GM23338 (cell line): ENCODE measurements at regions not wholly inside any gene's neighbourhood (a gene's known extent, or its start where the extent isn't known, plus 50 kb on each side); places are given as distances from the start of the nearest gene placed in this dataset.

Experiments used
- ATAC-seq: fragments of 200-7000 bp; cut with Tn5 transposase; 3 replicates; pipeline ENCODE4 v1.9.1; 2020
- DNase-seq: peaks from one replicate; pipeline ENCODE4 v3.0.0-alpha.2; 2015; ENCODE audit warnings: low spot score
- H2AFZ ChIP-seq: fragments of 200-600 bp; sonication (generic); 2 replicates; pipeline ENCODE4 v1.8.0; 2016; ENCODE audit warnings: antibody characterized with exemption, mild to moderate bottlenecking, moderate library complexity
- H3F3A ChIP-seq: fragments of 200-600 bp; sonication (generic); replicated peaks from 2 replicates; pipeline ENCODE4 v1.8.0; 2017; ENCODE audit warnings: antibody characterized with exemption, mixed run types, low read depth
- H3K27ac ChIP-seq: fragments of 200-600 bp; sonication (generic); 2 replicates; pipeline ENCODE4 v1.6.1; 2016; ENCODE audit warnings: low read depth
- H3K27me3 ChIP-seq: fragments of 200-600 bp; sonication (generic); 2 replicates; pipeline ENCODE4 v1.8.0; 2016; ENCODE audit warnings: mild to moderate bottlenecking, mixed run types, moderate library complexity; ENCODE audit not compliant: insufficient read depth
- H3K36me3 ChIP-seq: fragments of 200-600 bp; sonication (generic); 2 replicates; pipeline ENCODE4 v1.8.0; 2016; ENCODE audit warnings: mild to moderate bottlenecking; ENCODE audit not compliant: insufficient read depth
- H3K4me1 ChIP-seq: fragments of 200-600 bp; sonication (generic); 2 replicates; pipeline ENCODE4 v1.8.0; 2016; ENCODE audit warnings: mild to moderate bottlenecking, moderate library complexity; ENCODE audit not compliant: insufficient read depth
- H3K4me2 ChIP-seq: fragments of 200-600 bp; sonication (generic); 2 replicates; pipeline ENCODE4 v1.7.1; 2017; ENCODE audit warnings: mixed run types
- H3K4me3 ChIP-seq: fragments of 200-600 bp; sonication (generic); 2 replicates; pipeline ENCODE4 v1.6.1; 2016; ENCODE audit warnings: mixed run types
- H3K79me2 ChIP-seq: fragments of 200-600 bp; sonication (generic); replicated peaks from 2 replicates; pipeline ENCODE4 v1.8.0; 2017; ENCODE audit warnings: mild to moderate bottlenecking; ENCODE audit not compliant: insufficient read depth
- H3K9me2 ChIP-seq: fragments of 200-600 bp; sonication (generic); 2 replicates; pipeline ENCODE4 v1.8.0; 2017; ENCODE audit not compliant: insufficient read depth
- H4K20me1 ChIP-seq: fragments of 200-600 bp; sonication (generic); replicated peaks from 2 replicates; pipeline ENCODE4 v1.8.0; 2017; ENCODE audit warnings: mild to moderate bottlenecking; ENCODE audit not compliant: insufficient read depth
- H3K27ac Mint-ChIP-seq: 2 replicates; pipeline ENCODE4 v1.8.0; 2020; ENCODE audit warnings: inconsistent platforms, mild to moderate bottlenecking, moderate library complexity, mixed read lengths
- H3K27me3 Mint-ChIP-seq: 3 replicates; pipeline ENCODE4 v1.8.0; 2022; ENCODE audit warnings: low read depth, mild to moderate bottlenecking, moderate library complexity, mixed read lengths, inconsistent platforms; ENCODE audit not compliant: insufficient read depth, poor library complexity
- H3K36me3 Mint-ChIP-seq: 3 replicates; pipeline ENCODE4 v1.8.0; 2021; ENCODE audit warnings: low read depth, mild to moderate bottlenecking, inconsistent platforms, moderate library complexity, mixed read lengths
- H3K4me1 Mint-ChIP-seq: 3 replicates; pipeline ENCODE4 v1.8.0; 2020; ENCODE audit warnings: mild to moderate bottlenecking, inconsistent platforms, mixed read lengths
- H3K4me3 Mint-ChIP-seq: 3 replicates; pipeline ENCODE4 v1.8.0; 2021; ENCODE audit warnings: moderate library complexity, mild to moderate bottlenecking, inconsistent platforms, mixed read lengths
- H3K9me3 Mint-ChIP-seq: 3 replicates; pipeline ENCODE4 v1.8.0; 2020; ENCODE audit warnings: moderate library complexity, mild to moderate bottlenecking, inconsistent platforms, mixed read lengths
- EZH2 ChIP-seq: fragments of 200-600 bp; sonication (generic); IDR thresholded peaks from one replicate; pipeline ENCODE4 v1.8.0; 2017; ENCODE audit warnings: antibody characterized with exemption, mild to moderate bottlenecking, low read depth; ENCODE audit not compliant: unreplicated experiment
- NANOG ChIP-seq: IDR thresholded peaks from 2 replicates; pipeline ENCODE4 v1.6.1; 2016; ENCODE audit warnings: antibody characterized with exemption, borderline replicate concordance
- POLR2AphosphoS5 ChIP-seq: IDR thresholded peaks from 2 replicates; pipeline ENCODE4 v1.6.1; 2016; ENCODE audit warnings: antibody characterized with exemption, low read depth
- REST ChIP-seq: IDR thresholded peaks from one replicate; pipeline ENCODE4 v1.6.1; 2018; ENCODE audit warnings: antibody characterized with exemption; ENCODE audit not compliant: unreplicated experiment
- STAT1 ChIP-seq: IDR thresholded peaks from one replicate; pipeline ENCODE4 v1.6.1; 2016; ENCODE audit warnings: antibody characterized with exemption; ENCODE audit not compliant: unreplicated experiment
- ZNF462 ChIP-seq: fragments of 250-450 bp; sonication (Bioruptor Pico); IDR thresholded peaks from 2 replicates; pipeline ENCODE4 v1.5.0; 2020; ENCODE audit warnings: mild to moderate bottlenecking, moderate library complexity

GRCh38 chr10:4208499-4208898, 423.5 kb upstream of the KLF6 start (continued):
- TF ChIP-seq ZNF462 (CRISPR knock-in tag): no peak

- no peak for DNase-seq
- H3K4me3 ChIP-seq: no peak overlapping the region
- Mint-ChIP-seq H3K4me1 (peaks cover 6% of the 10 kb centered on the region), H3K36me3 (no peaks in the 10 kb centered on the region), H3K27me3 (peaks cover 1% of the 10 kb centered on the region), H3K4me3 (no peak overlapping the region), H3K9me3 (no peaks in the 10 kb centered on the region), H3K27ac (no peak overlapping the region)
- H3K4me2 ChIP-seq: no peak overlapping the region
- no peaks in the 10 kb centered on the region for H4K20me1 ChIP-seq
- no peak for ATAC-seq
- no peaks in the 10 kb centered on the region for H3K79me2 ChIP-seq
- H3K4me1 ChIP-seq: no peaks in the 10 kb centered on the region
- H3K36me3 ChIP-seq: no peaks in the 10 kb centered on the region
- no peak overlapping the region for H3K27ac ChIP-seq
- peak overlapping the region; percentile 43; the same call in 1 of the 2 replicates for H2AFZ ChIP-seq
- H3K9me2 ChIP-seq: 0 out of 2 replicates have a peak, but pooled peaks cover 7% of the 10 kb centered on the region
- no peaks in the 10 kb centered on the region for H3K27me3 ChIP-seq
- no peaks in the 10 kb centered on the region for H3F3A ChIP-seq
- TF ChIP-seq EZH2 (no peak), NANOG (no peak), ZNF462 (CRISPR knock-in tag) (no peak), STAT1 (no peak), REST (no peak), POLR2AphosphoS5 (no peak)
These were observed 420.1 kb upstream of the KLF6 start for GRCh38 chr10:4205113-4205512.
